ENCODE measurements at regions not wholly inside any gene's neighbourhood (a gene's known extent, or its start where the extent isn't known, plus 50 kb on each side); places are given as distances from the start of the nearest gene placed in this dataset.
"Not testable (repeated sequence)": the region's sequence is repeated elsewhere in the genome, so short reads cannot be mapped to it uniquely, and the experiment has no call there.

DNA sequence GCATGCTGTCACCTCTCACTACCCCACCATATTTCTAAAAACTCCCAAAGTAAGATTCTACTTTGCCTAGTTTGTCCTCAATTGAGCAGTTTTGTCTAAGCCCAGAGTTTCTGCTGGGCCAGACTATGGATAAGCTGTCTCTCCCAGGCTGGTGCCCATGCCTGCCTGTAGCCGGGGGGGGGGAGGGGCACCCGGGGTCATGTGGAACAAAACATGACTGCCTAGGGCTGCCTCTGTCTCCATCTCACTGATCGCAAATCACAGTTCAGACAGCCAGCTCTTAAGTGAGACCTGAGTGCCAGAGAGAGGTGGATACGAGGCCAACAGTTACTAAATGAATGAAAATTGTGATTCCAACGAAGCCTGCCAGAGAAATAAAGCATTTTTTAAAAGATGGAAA is 78.8 kb upstream of the RPRML start:
- intact Hi-C loops (cut with DNase I; ENCODE audit: low total_unique reads), result no loop called here

DNA sequence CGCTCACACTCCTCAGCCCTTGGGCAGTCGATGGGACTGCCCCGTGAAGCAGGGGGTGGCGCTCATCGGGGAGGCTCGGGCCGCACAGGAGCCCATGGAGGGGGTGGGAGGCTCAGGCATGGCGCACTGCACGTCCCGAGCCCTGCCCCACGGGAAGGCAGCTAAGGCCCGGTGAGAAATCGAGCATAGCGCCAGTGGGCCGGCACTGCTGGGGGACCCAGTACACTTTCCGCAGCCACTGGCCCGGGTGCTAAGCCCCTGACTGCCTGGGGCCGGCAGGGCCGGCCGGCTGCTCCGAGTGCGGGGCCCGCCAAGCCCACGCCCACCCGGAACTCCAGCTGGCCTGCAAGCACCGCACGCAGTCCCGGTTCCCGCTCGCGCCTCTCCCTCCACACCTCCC is 78.2 kb upstream of the RPRML start:
- peaks cover 23 to 51% (median 46%) of the 10 kb centered on the region in 4 donors for H3K36me3 ChIP-seq
- intact Hi-C loops (cut with DNase I; ENCODE audit: low total_unique reads); H3K4me3 ChIP-seq; DNase-seq; H3K4me1 ChIP-seq; H3K9me3 ChIP-seq; H3K27ac ChIP-seq; H3K27me3 ChIP-seq: not testable (repeated sequence)
- WGBS, 5 donors, result 96 to 97% (median 97%) methylated on average over 13 to 31 of the region's 31 CpGs

More for the DNA sequence above, 78.8 kb upstream of the RPRML start:
- no peak for TF ChIP-seq EP300 (IDR thresholded peaks at IDR 0.05)
- TF ChIP-seq POLR2AphosphoS5 (IDR thresholded peaks at IDR 0.05), result no peak
- TF ChIP-seq POLR2A (IDR thresholded peaks at IDR 0.05), result no peak
- TF ChIP-seq, protein P1, sequence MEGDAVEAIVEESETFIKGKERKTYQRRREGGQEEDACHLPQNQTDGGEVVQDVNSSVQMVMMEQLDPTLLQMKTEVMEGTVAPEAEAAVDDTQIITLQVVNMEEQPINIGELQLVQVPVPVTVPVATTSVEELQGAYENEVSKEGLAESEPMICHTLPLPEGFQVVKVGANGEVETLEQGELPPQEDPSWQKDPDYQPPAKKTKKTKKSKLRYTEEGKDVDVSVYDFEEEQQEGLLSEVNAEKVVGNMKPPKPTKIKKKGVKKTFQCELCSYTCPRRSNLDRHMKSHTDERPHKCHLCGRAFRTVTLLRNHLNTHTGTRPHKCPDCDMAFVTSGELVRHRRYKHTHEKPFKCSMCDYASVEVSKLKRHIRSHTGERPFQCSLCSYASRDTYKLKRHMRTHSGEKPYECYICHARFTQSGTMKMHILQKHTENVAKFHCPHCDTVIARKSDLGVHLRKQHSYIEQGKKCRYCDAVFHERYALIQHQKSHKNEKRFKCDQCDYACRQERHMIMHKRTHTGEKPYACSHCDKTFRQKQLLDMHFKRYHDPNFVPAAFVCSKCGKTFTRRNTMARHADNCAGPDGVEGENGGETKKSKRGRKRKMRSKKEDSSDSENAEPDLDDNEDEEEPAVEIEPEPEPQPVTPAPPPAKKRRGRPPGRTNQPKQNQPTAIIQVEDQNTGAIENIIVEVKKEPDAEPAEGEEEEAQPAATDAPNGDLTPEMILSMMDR (IDR thresholded peaks at IDR 0.05), result no peak
- H3K4me3 ChIP-seq, result no peak overlapping the region
- H3K27ac ChIP-seq, result no peak overlapping the region
- DNase-seq, result no peak
- H3K4me1 ChIP-seq, result no peaks in the 10 kb centered on the region
- no peaks in the 10 kb centered on the region for H3K9me3 ChIP-seq
- H3K36me3 ChIP-seq, result peaks cover 23 to 45% (median 42%) of the 10 kb centered on the region in 4 donors
- 86 to 97% (median 88%) methylated on average over 4 to 5 of the region's 5 CpGs for WGBS, 5 donors
- no peaks in the 10 kb centered on the region for H3K27me3 ChIP-seq

DNA sequence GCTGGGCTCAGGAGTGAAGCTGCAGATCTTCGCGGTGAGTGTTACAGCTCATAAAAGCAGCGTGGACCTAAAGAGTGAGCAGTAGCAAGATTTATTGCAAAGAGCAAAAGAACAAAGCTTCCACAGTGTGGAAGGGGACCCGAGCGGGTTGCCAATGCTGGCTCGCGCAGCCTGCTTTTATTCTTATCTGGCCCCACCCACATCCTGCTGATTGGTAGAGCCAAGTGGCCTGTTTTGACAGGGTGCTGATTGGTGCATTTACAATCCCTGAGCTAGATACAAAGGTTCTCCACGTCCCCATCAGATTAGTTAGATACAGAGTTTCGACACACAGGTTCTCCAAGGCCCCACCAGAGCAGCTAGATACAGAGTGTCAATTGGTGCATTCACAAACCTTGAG is 77.6 kb upstream of the RPRML start:
- H3K4me3 ChIP-seq; H3K4me1 ChIP-seq; DNase-seq; H3K27ac ChIP-seq; H3K9me3 ChIP-seq; H3K27me3 ChIP-seq; intact Hi-C loops (cut with DNase I; ENCODE audit: low total_unique reads): not testable (repeated sequence)
- H3K36me3 ChIP-seq, result peaks cover 23 to 54% (median 48%) of the 10 kb centered on the region in 4 donors
- WGBS, 5 donors, result 90 to 97% (median 94%) methylated on average over 4 to 9 of the region's 9 CpGs
